Right lobe of liver (tissue), 4 donors: ENCODE measurements at regions not wholly inside any gene's neighbourhood (a gene's known extent, or its start where the extent isn't known, plus 50 kb on each side); places are given as distances from the start of the nearest gene placed in this dataset.

Experiments used
- CTCF ChIP-seq, 4 donors: fragments of 200-600 bp in 3 of 4; fragments of 450-650 bp in 1 of 4; IDR thresholded peaks; one replicate each; pipeline versions ENCODE4 v1.5.1 to v1.8.0; 2016 to 2022; ENCODE audit warnings: antibody characterized with exemption in 4 of 4, mild to moderate bottlenecking in 2 of 4
- POLR2A ChIP-seq: fragments of 450-650 bp; IDR thresholded peaks from one replicate; pipeline ENCODE4 v1.6.1; 2017; ENCODE audit warnings: antibody characterized with exemption, mild to moderate bottlenecking
- donor health status: DM: no; HTN: no; CAD: no.
- donor health status: DM: no; HTN: no; CAD: no.
- donor health status: DM: no; HTN: yes; CAD: no.

GRCh38 chr6:27795697-27796494 is 116.3 kb downstream of the OR2B2 start:
- TF ChIP-seq CTCF (IDR thresholded peaks at IDR 0.05) (peak; percentile 82 to 96 (median 84)), POLR2A (no peak)
